HG03103 (cell line): ENCODE measurements at regions not wholly inside any gene's neighbourhood (a gene's known extent, or its start where the extent isn't known, plus 50 kb on each side); places are given as distances from the start of the nearest gene placed in this dataset.

ENCODE experiments used
- ATAC-seq: cut with Tn5 transposase; IDR thresholded peaks from one replicate; pipeline ENCODE4 v1.9.1; 2021; ENCODE audit warnings: low read depth; ENCODE audit not compliant: unreplicated experiment

DNA sequence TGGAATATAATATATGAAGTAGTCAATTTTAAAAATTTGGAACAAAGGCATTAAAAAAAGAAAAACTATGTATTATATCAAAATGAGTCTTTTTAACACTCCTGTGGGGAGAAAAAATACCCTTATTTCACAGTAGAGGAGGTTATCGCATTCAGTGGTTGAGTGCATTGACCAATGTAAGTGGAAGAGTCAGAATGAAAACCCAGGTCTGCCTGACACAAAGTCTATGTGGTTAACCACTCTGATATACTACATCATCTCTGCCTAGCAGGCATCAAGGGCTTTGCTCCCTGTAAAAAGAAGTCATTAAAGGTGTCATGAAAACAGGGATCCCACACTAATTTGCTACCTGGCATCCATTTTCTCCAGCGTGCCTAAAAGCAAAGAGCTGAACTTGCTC is 417.2 kb upstream of the C9orf72 start:
- ATAC-seq = no peak

DNA sequence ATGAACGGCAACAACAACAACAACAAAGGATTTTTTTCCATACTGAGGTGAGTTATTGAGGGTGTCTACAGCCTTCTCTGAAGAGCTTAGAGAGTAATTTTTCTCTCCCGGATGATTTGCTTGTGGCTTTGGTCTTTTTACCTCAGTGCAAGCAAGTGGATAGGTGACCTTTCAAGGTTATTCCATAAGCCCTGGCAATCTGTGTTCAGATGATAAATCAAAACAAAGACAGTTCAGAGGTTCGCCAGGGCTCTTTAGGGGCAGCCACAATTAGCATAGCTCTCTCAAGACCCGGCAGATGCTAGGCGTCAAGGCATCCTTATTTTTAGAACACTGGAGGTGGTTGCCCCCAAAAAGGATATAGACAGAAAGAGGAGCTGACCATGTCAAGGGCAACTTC is 417.9 kb upstream of the C9orf72 start:
- ATAC-seq = no peak

DNA sequence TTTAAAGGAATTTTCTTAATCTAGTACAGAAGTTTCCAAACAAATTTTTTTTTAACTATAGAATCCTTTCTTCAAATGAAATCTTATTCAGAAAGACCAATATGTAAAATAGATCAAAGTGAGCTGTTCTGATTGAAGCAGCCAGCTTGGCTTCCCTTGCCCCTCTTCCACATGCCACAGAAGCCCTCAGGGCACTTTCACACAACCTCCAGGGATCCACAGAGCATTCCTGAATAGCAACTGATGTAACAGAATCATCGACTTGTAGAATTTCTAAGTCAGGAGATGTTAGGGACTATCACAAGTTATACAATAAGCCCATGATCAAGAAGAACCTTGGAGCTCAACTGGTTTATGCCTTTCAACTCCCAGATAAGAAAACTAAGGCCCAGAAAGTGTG is 427.8 kb upstream of the C9orf72 start:
- ATAC-seq = no peak

- no peak for ATAC-seq
Observed at GRCh38 chr9:28004900-28005299, 431.6 kb upstream of the C9orf72 start.

DNA sequence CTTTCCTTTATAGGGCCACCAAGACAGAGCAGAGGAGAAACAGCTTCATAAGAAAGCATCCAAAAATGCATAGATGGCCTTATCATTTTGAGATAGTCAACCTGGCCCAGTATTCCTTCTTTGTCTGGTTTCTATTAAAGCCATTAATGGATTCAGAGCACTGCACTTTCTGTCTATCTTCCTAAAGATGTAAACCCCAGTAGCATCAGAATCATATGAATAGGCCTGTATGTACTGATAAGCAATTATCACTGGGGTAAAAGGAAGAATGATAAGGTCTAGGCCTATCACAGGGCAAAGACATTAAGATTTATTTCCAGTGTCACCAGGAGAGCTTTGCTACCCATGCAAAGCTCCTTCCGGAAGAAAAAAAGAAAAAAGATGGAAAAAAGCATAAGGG is 432.5 kb upstream of the C9orf72 start:
- no peak for ATAC-seq

DNA sequence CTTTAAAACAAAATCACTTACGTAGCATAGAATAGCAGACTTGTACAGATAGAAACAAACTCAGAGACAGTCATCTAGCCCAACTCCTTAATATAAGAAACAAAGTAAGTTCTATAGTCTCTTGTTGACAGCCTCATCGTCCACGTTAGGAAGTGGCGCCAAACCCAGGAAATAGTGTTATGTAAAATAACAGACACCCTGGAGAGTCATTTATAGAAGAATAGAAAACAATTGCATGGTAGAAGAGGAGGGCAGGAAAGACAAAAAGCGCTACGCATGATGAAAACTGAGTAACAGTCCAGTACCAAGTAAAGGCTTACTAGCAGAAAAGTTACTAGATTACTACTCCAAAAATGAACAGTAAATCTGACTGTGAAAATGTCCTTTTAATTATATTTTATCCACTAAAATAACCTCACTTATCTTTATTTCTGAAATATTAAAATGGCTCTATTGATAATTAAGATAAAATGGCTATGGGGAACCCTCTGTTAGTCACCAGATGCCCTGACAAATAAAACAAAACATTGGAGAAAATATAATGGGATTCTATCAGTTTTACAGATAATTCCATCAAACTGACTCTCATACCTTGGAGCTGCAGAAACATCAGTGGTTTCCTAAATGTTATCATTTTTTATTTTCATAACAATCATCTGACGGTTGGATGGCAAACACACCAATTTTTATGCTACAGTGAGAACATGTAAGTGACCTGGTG is 434.0 kb upstream of the C9orf72 start:
- ATAC-seq = no peak

- no peak for ATAC-seq
Observed at GRCh38 chr9:28014212-28014611, 440.9 kb upstream of the C9orf72 start.

DNA sequence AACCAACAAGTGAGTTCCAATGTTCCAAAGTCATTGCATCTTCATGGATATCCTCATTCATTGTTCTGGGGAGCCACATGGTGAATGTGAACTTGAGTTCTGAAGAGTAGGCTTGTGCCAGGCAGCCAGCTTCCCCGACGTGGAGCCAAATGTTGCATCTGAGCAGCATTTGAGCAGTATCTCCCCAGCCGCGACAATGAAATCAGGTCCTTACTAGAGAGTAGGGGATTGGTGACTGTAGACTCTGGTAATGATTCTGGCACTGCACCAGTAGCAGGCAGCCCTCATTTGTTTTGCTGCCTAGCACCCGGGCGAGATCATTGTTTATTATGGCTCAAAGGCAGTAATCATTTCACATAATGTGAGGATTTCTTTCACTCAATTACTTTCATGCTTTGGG is 451.4 kb upstream of the C9orf72 start:
- ATAC-seq = no peak

- no peak for ATAC-seq
Observed at GRCh38 chr9:28025186-28025585, 451.9 kb upstream of the C9orf72 start.

GRCh38 chr9:28031521-28032267 is 458.4 kb upstream of the C9orf72 start:
- no peak for ATAC-seq

- no peak for ATAC-seq
Observed at GRCh38 chr9:28032268-28032590, 458.9 kb upstream of the C9orf72 start.

- ATAC-seq = no peak
Observed at GRCh38 chr9:28034242-28034641, 461.0 kb upstream of the C9orf72 start.

GRCh38 chr9:28037968-28038367 is 464.7 kb upstream of the C9orf72 start:
- ATAC-seq = no peak

DNA sequence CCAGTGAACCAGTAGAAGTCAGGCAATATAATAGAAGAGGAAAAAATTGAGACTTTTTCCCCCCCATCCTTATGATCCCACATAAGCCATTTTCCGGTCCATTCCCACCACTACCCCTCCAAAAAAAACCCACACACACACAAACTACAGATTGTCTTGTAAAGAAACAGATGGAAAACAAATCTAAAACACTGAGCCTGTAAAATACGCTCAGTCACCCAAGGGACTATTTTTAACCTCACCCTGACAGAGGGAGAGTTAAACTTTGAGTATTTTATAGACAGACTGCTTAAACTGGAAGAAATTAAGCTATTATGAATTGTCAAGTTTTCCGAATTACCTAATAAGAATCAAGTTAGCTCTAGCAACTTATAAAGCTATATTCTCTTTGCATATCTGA is 471.8 kb upstream of the C9orf72 start:
- no peak for ATAC-seq

GRCh38 chr9:28050046-28050445 is 476.8 kb upstream of the C9orf72 start:
- no peak for ATAC-seq

- ATAC-seq = no peak
Observed at GRCh38 chr9:28050941-28051340, 477.7 kb upstream of the C9orf72 start.

GRCh38 chr9:28051559-28052503 is 478.6 kb upstream of the C9orf72 start:
- ATAC-seq = no peak

DNA sequence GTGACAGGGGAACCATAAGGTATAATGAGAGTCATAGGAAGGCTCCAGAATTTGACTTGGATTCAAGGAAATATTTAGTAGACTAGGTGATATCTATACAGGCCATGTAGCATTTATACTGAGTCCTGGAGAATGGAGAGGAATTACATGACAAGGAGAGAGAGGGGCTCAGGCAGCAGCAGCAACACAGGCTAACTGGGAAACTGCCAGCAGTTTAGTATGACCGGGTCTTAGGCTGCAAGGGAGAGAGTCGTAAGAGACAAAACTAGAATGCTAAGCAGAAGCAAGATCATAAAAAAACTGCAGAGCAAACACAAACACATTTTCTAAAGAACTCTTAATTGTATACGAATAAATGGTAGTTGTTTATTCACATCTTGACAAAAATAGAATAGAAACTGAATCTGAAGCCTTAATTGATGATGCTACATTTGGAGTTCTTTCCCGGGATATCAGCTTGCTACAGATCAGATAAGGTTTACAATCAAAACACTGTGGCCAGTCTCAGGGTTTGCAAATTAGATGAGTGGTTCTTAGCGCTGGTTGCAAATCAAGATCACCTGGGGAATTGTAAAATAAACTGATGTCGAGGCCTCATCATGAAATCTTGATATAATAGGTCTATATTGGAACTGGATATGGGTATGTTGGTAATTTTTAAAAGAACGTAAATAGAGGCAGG is 480.0 kb upstream of the C9orf72 start:
- no peak for ATAC-seq

DNA sequence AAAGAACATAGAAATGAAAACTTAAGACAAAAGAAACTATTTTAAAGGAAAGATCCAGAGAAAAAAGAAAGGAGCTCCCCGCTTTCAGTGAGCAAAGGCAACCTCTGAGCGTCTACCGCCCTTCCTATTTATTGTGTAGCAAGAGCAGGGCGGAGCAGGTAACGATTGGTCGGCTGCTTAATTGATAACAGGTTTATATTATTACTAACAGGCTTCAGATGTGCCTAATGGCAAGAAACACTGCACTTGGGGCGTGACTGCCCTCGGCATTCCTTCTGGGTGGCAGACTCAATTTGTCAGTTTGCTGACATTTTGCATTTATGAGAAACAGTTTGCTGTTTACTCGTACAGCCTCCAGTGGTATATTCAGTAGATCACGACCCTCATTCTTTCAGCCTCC is 482.7 kb upstream of the C9orf72 start:
- ATAC-seq = no peak

DNA sequence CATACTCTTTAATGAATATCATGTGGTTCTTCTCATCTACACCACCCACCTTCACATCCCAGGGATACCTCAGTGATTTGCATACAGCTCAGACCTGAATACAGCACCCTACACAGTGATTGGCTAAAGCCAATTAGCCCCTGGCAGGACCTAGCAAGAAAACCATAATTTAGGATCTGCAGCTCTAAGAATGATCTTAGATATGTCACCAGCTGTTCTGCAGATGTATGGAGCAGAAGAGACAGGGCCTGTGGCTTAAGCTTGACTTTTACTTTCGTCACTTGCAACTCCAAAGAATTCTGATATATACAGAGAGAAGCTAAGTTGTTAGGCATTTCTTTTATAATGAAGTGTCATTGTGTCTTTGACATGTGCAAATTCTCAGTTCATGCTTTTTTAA is 483.2 kb upstream of the C9orf72 start:
- ATAC-seq = no peak

DNA sequence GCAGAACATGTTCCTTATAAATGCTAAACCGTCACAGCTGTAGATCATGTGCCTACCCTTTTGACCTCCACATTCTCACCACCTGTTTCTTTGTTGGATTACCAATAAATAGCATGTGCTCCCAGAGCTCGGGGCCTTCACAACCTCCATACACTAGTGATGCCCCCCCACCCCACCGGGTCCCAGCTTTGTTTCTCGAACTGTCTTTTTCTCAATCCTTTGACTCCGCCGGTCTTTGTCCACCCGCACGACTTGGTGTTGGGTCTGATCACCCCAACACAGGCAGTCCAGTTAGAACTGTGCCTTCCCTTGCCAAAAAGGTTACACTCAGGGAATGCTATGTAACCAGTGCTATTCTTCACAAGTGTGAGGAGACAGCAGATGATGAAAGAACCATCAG is 485.9 kb upstream of the C9orf72 start:
- no peak for ATAC-seq
